ENCODE measurements at regions not wholly inside any gene's neighbourhood (a gene's known extent, or its start where the extent isn't known, plus 50 kb on each side); places are given as distances from the start of the nearest gene placed in this dataset.

DNA sequence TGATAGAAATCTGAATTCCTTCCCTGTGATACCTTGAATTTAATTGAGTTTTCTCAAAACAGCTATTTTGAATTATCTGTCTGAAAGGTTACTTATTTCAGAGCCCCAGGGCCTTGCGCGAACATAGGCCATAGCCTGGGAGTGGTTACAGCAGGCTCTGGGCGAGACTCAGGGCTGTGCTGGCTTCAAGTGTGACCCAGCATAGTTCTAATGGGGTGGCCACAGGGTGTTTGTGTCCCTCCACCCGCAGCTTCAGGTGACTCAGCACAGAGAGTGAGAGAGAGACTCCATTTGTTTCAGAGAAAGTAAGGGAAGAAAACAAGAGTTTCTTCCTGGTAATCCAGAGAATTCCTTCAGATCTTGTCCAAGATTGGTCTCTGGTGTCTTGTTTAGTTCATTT, 137.9 kb upstream of the POU3F3 start:
- TF ChIP-seq, protein P1, sequence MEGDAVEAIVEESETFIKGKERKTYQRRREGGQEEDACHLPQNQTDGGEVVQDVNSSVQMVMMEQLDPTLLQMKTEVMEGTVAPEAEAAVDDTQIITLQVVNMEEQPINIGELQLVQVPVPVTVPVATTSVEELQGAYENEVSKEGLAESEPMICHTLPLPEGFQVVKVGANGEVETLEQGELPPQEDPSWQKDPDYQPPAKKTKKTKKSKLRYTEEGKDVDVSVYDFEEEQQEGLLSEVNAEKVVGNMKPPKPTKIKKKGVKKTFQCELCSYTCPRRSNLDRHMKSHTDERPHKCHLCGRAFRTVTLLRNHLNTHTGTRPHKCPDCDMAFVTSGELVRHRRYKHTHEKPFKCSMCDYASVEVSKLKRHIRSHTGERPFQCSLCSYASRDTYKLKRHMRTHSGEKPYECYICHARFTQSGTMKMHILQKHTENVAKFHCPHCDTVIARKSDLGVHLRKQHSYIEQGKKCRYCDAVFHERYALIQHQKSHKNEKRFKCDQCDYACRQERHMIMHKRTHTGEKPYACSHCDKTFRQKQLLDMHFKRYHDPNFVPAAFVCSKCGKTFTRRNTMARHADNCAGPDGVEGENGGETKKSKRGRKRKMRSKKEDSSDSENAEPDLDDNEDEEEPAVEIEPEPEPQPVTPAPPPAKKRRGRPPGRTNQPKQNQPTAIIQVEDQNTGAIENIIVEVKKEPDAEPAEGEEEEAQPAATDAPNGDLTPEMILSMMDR (IDR thresholded peaks at IDR 0.05), result no peak
- no peak for TF ChIP-seq EZH2 (IDR thresholded peaks at IDR 0.05)

All from neural progenitor cell (in vitro differentiated cells).